MM.1S (cell line): ENCODE measurements at regions not wholly inside any gene's neighbourhood (a gene's known extent, or its start where the extent isn't known, plus 50 kb on each side); places are given as distances from the start of the nearest gene placed in this dataset.

Experiments used
- DNase-seq: peaks from one replicate; pipeline ENCODE4 v3.0.0-alpha.2; 2015
- H2AFZ ChIP-seq: fragments of 300-600 bp; sonication (generic); 2 replicates; pipeline ENCODE4 v1.6.0; 2016; ENCODE audit warnings: antibody characterized with exemption, low read length
- H3F3A ChIP-seq: fragments of 300-600 bp; sonication (generic); 2 replicates; pipeline ENCODE4 v1.6.1; 2016; ENCODE audit warnings: mild to moderate bottlenecking, antibody characterized with exemption, low read length, moderate library complexity, mixed read lengths; ENCODE audit not compliant: insufficient read depth
- H3K27ac ChIP-seq: fragments of 300-600 bp; sonication (generic); 2 replicates; pipeline ENCODE4 v1.5.1; 2016; ENCODE audit warnings: mild to moderate bottlenecking, low read length
- H3K27me3 ChIP-seq: fragments of 300-600 bp; sonication (generic); replicated peaks from 2 replicates; pipeline ENCODE4 v1.6.0; 2016; ENCODE audit warnings: low read length; ENCODE audit not compliant: insufficient read depth
- H3K36me3 ChIP-seq: fragments of 300-600 bp; sonication (generic); replicated peaks from 2 replicates; pipeline ENCODE4 v1.6.1; 2016; ENCODE audit warnings: mild to moderate bottlenecking, low read length, mixed read lengths; ENCODE audit not compliant: insufficient read depth
- H3K4me1 ChIP-seq: fragments of 300-600 bp; sonication (generic); 2 replicates; pipeline ENCODE4 v1.6.1; 2016; ENCODE audit warnings: low read length, mixed read lengths
- H3K4me2 ChIP-seq: fragments of 300-600 bp; sonication (generic); 2 replicates; pipeline ENCODE4 v1.6.0; 2016; ENCODE audit warnings: low read depth, low read length
- H3K4me3 ChIP-seq: fragments of 300-600 bp; sonication (generic); 2 replicates; pipeline ENCODE4 v1.5.1; 2016; ENCODE audit warnings: low read length, mixed read lengths
- H3K79me2 ChIP-seq: fragments of 300-600 bp; sonication (generic); 2 replicates; pipeline ENCODE4 v1.6.1; 2016; ENCODE audit warnings: mixed run types, low read length, mixed read lengths
- H3K9ac ChIP-seq: fragments of 300-600 bp; sonication (generic); 2 replicates; pipeline ENCODE4 v1.6.1; 2016; ENCODE audit warnings: low read length, mixed read lengths
- H3K9me2 ChIP-seq: fragments of 300-600 bp; sonication (generic); replicated peaks from 2 replicates; pipeline ENCODE4 v1.6.1; 2016; ENCODE audit warnings: mild to moderate bottlenecking, low read length, mixed read lengths; ENCODE audit not compliant: insufficient read depth
- H3K9me3 ChIP-seq: fragments of 300-600 bp; sonication (generic); replicated peaks from 2 replicates; pipeline ENCODE4 v1.6.1; 2016; ENCODE audit warnings: mild to moderate bottlenecking, low read length, mixed read lengths; ENCODE audit not compliant: insufficient read depth
- H4K20me1 ChIP-seq: fragments of 300-600 bp; sonication (generic); 2 replicates; pipeline ENCODE4 v1.6.1; 2016; ENCODE audit warnings: mild to moderate bottlenecking, low read length, moderate library complexity, mixed read lengths; ENCODE audit not compliant: insufficient read depth
- EZH2 ChIP-seq: fragments of 300-600 bp; sonication (generic); optimal IDR thresholded peaks from 2 replicates; pipeline ENCODE3; 2017; ENCODE audit warnings: low read depth, mild to moderate bottlenecking, antibody characterized with exemption, low read length, mixed read lengths
- EZH2phosphoT487 ChIP-seq: fragments of 300-600 bp; sonication (generic); IDR thresholded peaks from 2 replicates; pipeline ENCODE4 v1.6.1; 2018; ENCODE audit warnings: antibody characterized with exemption, low read length
- TF ChIP-seq, protein P1 (sequence below): fragments of 300-600 bp; sonication (generic); IDR thresholded peaks from 2 replicates; pipeline ENCODE4 v1.5.1; 2016; ENCODE audit warnings: antibody characterized with exemption, low read length, mixed read lengths

GRCh38 chr13:54859827-54860226 is 1831.2 kb downstream of the OLFM4 start:
- Histone ChIP-seq H2AFZ (no peak overlapping the region), H3K9ac (no peak overlapping the region), H3K9me2 (no peaks in the 10 kb centered on the region), H3K4me3 (no peak overlapping the region), H3K27ac (no peak overlapping the region), H4K20me1 (no peaks in the 10 kb centered on the region), H3F3A (no peaks in the 10 kb centered on the region), H3K27me3 (no peaks in the 10 kb centered on the region), H3K4me2 (no peak overlapping the region), H3K79me2 (no peaks in the 10 kb centered on the region), H3K9me3 (no peaks in the 10 kb centered on the region), H3K36me3 (no peaks in the 10 kb centered on the region), H3K4me1 (no peaks in the 10 kb centered on the region)
- no peak for DNase-seq
- TF ChIP-seq EZH2phosphoT487: no peak
- TF ChIP-seq EZH2: no peak

DNA sequence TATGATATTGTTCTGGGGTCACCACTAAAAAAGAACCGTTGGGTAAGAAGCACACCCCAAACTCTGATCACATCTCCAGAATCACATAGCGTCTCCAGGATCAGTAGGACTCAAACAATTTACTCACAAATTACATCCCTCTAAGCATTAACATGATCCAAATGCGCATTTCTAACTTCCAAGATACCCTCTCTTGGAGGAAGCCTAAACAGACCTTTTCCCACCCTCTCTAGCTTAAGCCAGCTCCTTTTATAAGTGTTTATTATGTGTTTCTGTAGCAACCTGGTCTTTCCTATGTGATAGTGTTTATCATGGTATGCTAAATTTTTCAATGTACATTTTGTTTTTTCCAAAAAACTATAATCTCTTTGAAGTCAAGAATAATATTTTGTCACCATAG is 1846.5 kb downstream of the OLFM4 start:
- Histone ChIP-seq H3K4me3 (no peak overlapping the region), H3K9ac (no peak overlapping the region), H3K36me3 (no peaks in the 10 kb centered on the region), H2AFZ (no peak overlapping the region), H3F3A (no peaks in the 10 kb centered on the region), H3K9me3 (no peaks in the 10 kb centered on the region), H3K27ac (no peak overlapping the region), H3K4me2 (no peak overlapping the region), H3K4me1 (no peaks in the 10 kb centered on the region), H3K27me3 (no peaks in the 10 kb centered on the region), H4K20me1 (no peaks in the 10 kb centered on the region), H3K9me2 (no peaks in the 10 kb centered on the region), H3K79me2 (no peaks in the 10 kb centered on the region)
- no peak for DNase-seq
- no peak for TF ChIP-seq EZH2phosphoT487

GRCh38 chr13:54879036-54879435 is 1850.4 kb downstream of the OLFM4 start:
- Histone ChIP-seq H3K4me3 (no peak overlapping the region), H4K20me1 (no peaks in the 10 kb centered on the region), H3F3A (no peaks in the 10 kb centered on the region), H3K79me2 (no peaks in the 10 kb centered on the region), H3K36me3 (no peaks in the 10 kb centered on the region), H2AFZ (no peak overlapping the region), H3K4me1 (no peaks in the 10 kb centered on the region), H3K4me2 (no peak overlapping the region), H3K27ac (no peak overlapping the region), H3K27me3 (no peaks in the 10 kb centered on the region), H3K9me3 (no peaks in the 10 kb centered on the region), H3K9ac (no peak overlapping the region), H3K9me2 (no peaks in the 10 kb centered on the region)
- DNase-seq: no peak
- TF ChIP-seq EZH2phosphoT487: no peak
- TF ChIP-seq, protein P1, sequence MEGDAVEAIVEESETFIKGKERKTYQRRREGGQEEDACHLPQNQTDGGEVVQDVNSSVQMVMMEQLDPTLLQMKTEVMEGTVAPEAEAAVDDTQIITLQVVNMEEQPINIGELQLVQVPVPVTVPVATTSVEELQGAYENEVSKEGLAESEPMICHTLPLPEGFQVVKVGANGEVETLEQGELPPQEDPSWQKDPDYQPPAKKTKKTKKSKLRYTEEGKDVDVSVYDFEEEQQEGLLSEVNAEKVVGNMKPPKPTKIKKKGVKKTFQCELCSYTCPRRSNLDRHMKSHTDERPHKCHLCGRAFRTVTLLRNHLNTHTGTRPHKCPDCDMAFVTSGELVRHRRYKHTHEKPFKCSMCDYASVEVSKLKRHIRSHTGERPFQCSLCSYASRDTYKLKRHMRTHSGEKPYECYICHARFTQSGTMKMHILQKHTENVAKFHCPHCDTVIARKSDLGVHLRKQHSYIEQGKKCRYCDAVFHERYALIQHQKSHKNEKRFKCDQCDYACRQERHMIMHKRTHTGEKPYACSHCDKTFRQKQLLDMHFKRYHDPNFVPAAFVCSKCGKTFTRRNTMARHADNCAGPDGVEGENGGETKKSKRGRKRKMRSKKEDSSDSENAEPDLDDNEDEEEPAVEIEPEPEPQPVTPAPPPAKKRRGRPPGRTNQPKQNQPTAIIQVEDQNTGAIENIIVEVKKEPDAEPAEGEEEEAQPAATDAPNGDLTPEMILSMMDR: no peak
- TF ChIP-seq EZH2: no peak

- Histone ChIP-seq H3K36me3 (no peaks in the 10 kb centered on the region), H3K9me3 (no peaks in the 10 kb centered on the region), H3K27me3 (no peaks in the 10 kb centered on the region), H3K4me3 (no peak overlapping the region), H4K20me1 (no peaks in the 10 kb centered on the region), H3K4me2 (no peak overlapping the region), H2AFZ (no peak overlapping the region), H3K9me2 (no peaks in the 10 kb centered on the region), H3K27ac (no peak overlapping the region), H3F3A (no peaks in the 10 kb centered on the region), H3K4me1 (no peaks in the 10 kb centered on the region), H3K79me2 (no peaks in the 10 kb centered on the region), H3K9ac (no peak overlapping the region)
- no peak for DNase-seq
- TF ChIP-seq, protein P1: no peak
Observed at GRCh38 chr13:54884682-54885081, 1856.1 kb downstream of the OLFM4 start.
